Esophagus muscularis mucosa (tissue), 4 donors: ENCODE measurements at regions not wholly inside any gene's neighbourhood (a gene's known extent, or its start where the extent isn't known, plus 50 kb on each side); places are given as distances from the start of the nearest gene placed in this dataset.

Experiments
- DNase-seq: peaks from one replicate; pipeline ENCODE4 v3.0.0-alpha.2; 2017; ENCODE audit errors: extremely low spot score
- H3K27ac ChIP-seq, 4 donors: fragments of 200-600 bp; sonication (generic); replicated peaks in 1 of 4; 1 replicate in 3 of 4; 2 replicates in 1 of 4; pipeline ENCODE4 v1.5.1; 2016 to 2019; ENCODE audit warnings: mild to moderate bottlenecking in 1 of 4
- H3K27me3 ChIP-seq, 4 donors: fragments of 200-600 bp; sonication (generic); one replicate each; pipeline versions ENCODE4 v1.5.1 to v1.6.0; 2016 to 2019
- H3K36me3 ChIP-seq, 4 donors: fragments of 200-600 bp; sonication (generic); one replicate each; pipeline ENCODE4 v1.5.1; 2016 to 2019
- H3K4me1 ChIP-seq, 4 donors: fragments of 200-600 bp; sonication (generic); one replicate each; pipeline ENCODE4 v1.5.1; 2016 to 2019
- H3K4me3 ChIP-seq, 4 donors: fragments of 200-600 bp; sonication (generic); 1 replicate in 2 of 4; 2 replicates in 2 of 4; pipeline ENCODE4 v1.5.1; 2016 to 2019; ENCODE audit warnings: mild to moderate bottlenecking in 4 of 4, moderate library complexity in 1 of 4
- H3K9me3 ChIP-seq, 4 donors: fragments of 200-600 bp; sonication (generic); 1 replicate in 3 of 4; 2 replicates in 1 of 4; pipeline ENCODE4 v1.5.1; 2016 to 2019
- EP300 ChIP-seq: sonication (generic); formaldehyde crosslinking; IDR thresholded peaks from one replicate; pipeline ENCODE4 v1.6.1; 2017; ENCODE audit warnings: antibody characterized with exemption
- POLR2A ChIP-seq: fragments of 450-650 bp; IDR thresholded peaks from one replicate; pipeline ENCODE4 v1.6.1; 2017; ENCODE audit warnings: antibody characterized with exemption, moderate library complexity, mild to moderate bottlenecking, low read depth
- POLR2AphosphoS5 ChIP-seq, 2 donors: sonication (generic); formaldehyde crosslinking; IDR thresholded peaks; one replicate each; pipeline ENCODE4 v1.6.1; 2017; ENCODE audit warnings: antibody characterized with exemption in 2 of 2
- WGBS: methylation state at CpG from one replicate; pipeline ENCODE4 v1.1.5; 2018; 5-methylcytosine and 5-hydroxymethylcytosine counted together
- intact Hi-C: fragments of 100-400 bp; cut with DNase I; formaldehyde crosslinking; loops from one replicate; pipeline ENCODE4 v1.15.1; 2023
- TF ChIP-seq, protein P1 (sequence below), 3 experiments: fragments of 200-600 bp in 2 of 3; fragments of 450-650 bp in 1 of 3; sonication (generic) in 2 of 3; IDR thresholded peaks; one replicate each; pipeline ENCODE4 v1.5.1; 2017 to 2019; ENCODE audit warnings: antibody characterized with exemption in 3 of 3, mild to moderate bottlenecking in 2 of 3, moderate library complexity in 1 of 3

DNA sequence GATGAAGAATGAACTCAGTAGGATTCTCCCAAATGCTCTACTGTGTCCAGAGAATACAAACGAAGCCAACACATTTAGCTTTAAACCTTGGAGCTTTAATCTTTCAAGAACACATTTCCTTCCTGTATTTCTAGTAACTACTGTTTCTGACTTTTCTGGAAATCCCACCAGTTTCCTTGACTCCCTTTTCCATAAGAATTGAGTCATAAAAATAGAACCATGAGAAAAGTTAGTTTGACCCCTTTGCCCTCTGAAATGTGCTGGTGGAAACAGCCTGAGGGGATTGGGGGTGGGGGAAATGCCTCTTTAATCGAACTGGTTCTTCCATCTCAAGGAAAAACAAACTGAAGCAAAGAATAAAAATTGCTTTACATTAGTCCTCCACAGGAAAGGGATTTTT, 123.9 kb downstream of the TMEM17 start:
- Histone ChIP-seq H3K27ac (no peak overlapping the region), H3K27me3 (no peaks in the 10 kb centered on the region), H3K36me3 (no peaks in the 10 kb centered on the region), H3K9me3 (no peaks in the 10 kb centered on the region), H3K4me1 (peaks cover 0 to 6% (median 0%) of the 10 kb centered on the region in 4 donors), H3K4me3 (no peak overlapping the region)
- intact Hi-C loops: no loop called here
- DNase-seq: no peak
- TF ChIP-seq POLR2AphosphoS5 (IDR thresholded peaks at IDR 0.05): no peak
- 43% methylated on average over 2 of the region's 2 CpGs for WGBS

DNA sequence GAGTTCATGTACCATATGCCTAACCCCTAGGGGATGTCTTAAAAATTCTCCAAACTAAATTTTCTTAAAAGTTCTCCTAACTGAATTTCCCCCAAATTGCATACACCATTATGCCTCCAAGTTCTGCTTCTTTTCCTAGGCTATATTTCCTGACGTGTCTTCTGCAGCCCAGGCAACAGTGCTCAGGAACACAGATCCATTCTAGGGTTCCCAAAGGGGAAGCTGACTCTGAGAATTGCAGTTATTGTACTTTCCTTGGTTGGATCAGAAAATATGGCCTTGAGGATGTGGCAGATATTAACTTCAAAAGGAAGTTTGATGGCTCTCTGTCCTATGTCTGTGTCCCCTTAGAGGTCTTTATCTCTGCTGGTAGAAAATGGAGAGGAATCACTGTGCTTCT, 124.3 kb downstream of the TMEM17 start:
- Histone ChIP-seq H3K4me1 (peaks cover 0 to 6% (median 0%) of the 10 kb centered on the region in 4 donors), H3K9me3 (no peaks in the 10 kb centered on the region), H3K27me3 (no peaks in the 10 kb centered on the region), H3K27ac (no peak overlapping the region), H3K4me3 (no peak overlapping the region), H3K36me3 (no peaks in the 10 kb centered on the region)
- TF ChIP-seq POLR2A (no peak), EP300 (no peak), POLR2AphosphoS5 (IDR thresholded peaks at IDR 0.05) (no peak)
- TF ChIP-seq, protein P1, sequence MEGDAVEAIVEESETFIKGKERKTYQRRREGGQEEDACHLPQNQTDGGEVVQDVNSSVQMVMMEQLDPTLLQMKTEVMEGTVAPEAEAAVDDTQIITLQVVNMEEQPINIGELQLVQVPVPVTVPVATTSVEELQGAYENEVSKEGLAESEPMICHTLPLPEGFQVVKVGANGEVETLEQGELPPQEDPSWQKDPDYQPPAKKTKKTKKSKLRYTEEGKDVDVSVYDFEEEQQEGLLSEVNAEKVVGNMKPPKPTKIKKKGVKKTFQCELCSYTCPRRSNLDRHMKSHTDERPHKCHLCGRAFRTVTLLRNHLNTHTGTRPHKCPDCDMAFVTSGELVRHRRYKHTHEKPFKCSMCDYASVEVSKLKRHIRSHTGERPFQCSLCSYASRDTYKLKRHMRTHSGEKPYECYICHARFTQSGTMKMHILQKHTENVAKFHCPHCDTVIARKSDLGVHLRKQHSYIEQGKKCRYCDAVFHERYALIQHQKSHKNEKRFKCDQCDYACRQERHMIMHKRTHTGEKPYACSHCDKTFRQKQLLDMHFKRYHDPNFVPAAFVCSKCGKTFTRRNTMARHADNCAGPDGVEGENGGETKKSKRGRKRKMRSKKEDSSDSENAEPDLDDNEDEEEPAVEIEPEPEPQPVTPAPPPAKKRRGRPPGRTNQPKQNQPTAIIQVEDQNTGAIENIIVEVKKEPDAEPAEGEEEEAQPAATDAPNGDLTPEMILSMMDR (IDR thresholded peaks at IDR 0.05): no peak
- DNase-seq: no peak
- intact Hi-C loops: no loop called here
- 87% methylated on average over 1 of the region's 1 CpG for WGBS

DNA sequence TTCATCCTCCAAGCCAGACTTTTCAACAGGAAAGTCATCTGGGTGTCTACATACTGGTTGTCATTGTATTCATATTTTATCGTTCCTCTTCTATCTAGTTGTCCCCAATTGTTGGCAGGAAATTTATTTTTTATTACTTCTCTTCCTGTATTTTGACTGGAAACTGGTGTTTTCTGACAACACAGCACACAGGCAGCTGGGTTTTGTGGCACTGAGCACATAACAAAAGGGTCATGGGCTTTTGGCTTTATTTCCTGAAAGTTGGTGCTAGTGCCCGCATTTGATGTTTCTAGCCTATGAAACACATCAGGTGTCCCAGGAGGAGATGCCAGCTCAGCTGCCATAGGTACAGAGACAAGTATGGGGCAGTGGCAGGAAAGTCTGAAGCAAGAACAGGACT, 126.4 kb downstream of the TMEM17 start:
- Histone ChIP-seq H3K27ac (no peak overlapping the region), H3K27me3 (no peaks in the 10 kb centered on the region), H3K9me3 (no peaks in the 10 kb centered on the region), H3K4me1 (peaks cover 0 to 6% (median 0%) of the 10 kb centered on the region in 4 donors), H3K36me3 (no peaks in the 10 kb centered on the region), H3K4me3 (no peak overlapping the region)
- no peak for DNase-seq
- TF ChIP-seq, protein P1 (IDR thresholded peaks at IDR 0.05): no peak
- no peak for TF ChIP-seq EP300
- TF ChIP-seq POLR2AphosphoS5 (IDR thresholded peaks at IDR 0.05): no peak
- no peak for TF ChIP-seq POLR2A
- intact Hi-C loops: no loop called here
- 52% methylated on average over 2 of the region's 2 CpGs for WGBS

DNA sequence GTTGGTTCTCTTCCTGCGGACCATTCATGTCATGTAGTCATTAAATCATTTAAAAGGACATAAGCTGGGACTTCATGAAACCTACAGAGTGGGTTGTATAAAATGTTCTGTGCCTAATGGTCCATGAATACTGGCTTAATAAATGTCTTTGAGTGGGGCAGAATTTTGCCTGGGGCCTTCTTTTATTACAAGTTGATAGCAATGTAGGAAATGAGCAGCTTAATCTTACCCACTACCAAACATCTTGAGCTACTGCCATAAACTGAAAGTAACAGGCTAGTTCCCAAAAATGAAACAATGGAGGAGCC, 130.9 kb downstream of the TMEM17 start:
- no peak overlapping the region for H3K4me3 ChIP-seq
- no peak overlapping the region for H3K27ac ChIP-seq
- DNase-seq: no peak
- no peaks in the 10 kb centered on the region for H3K4me1 ChIP-seq
- H3K9me3 ChIP-seq: peaks cover 0 to 7% (median 3%) of the 10 kb centered on the region in 4 donors
- H3K27me3 ChIP-seq: no peaks in the 10 kb centered on the region
- intact Hi-C loops: no loop called here
- TF ChIP-seq POLR2A: no peak
- no peak for TF ChIP-seq EP300
- TF ChIP-seq POLR2AphosphoS5 (IDR thresholded peaks at IDR 0.05): no peak
- TF ChIP-seq, protein P1 (IDR thresholded peaks at IDR 0.05): no peak
- 73% methylated on average over 1 of the region's 1 CpG for WGBS
- no peaks in the 10 kb centered on the region for H3K36me3 ChIP-seq

DNA sequence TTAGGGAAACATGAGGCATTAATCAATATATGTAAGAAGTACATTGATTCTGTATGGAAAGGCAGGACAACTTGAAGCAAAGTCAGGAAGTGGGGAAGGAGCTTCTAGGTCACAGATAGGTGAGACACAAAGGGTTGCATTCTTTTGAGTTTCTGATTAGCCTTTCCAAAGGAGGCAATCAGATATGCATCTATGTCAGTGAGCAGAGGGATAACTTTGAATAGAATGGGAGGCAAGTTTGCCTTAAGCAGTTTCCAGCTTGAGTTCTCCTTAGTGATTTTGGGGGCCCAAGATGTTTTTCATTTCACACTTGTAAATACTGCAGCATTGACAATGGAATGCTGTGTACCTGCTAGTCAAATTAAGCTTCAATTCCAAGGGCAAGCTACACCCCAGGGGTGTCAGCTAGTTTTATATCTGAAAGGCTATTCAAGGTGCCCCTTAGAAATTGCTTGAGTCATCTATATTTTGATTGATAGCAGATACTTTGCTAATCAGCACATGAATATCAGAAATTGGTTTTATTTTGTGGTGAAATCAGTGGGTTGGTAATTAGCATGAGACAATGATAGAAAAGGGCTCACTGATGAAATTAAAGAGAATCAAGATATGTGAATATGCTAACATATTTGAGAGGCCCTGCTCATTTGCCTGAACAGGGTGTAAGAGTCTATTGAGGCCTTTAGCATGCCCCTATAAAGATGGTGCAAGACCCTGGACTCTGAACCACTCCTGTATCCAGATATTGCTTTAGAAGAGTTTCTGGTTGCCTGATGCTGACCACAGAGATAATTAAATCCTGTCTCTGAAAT, 131.5 kb downstream of the TMEM17 start:
- no peaks in the 10 kb centered on the region for H3K36me3 ChIP-seq
- no peak overlapping the region for H3K27ac ChIP-seq
- DNase-seq: no peak
- TF ChIP-seq POLR2A: no peak
- intact Hi-C loops: no loop called here
- H3K9me3 ChIP-seq: peaks cover 0 to 7% (median 3%) of the 10 kb centered on the region in 4 donors
- no peaks in the 10 kb centered on the region for H3K4me1 ChIP-seq
- H3K4me3 ChIP-seq: no peak overlapping the region
- H3K27me3 ChIP-seq: no peaks in the 10 kb centered on the region

DNA sequence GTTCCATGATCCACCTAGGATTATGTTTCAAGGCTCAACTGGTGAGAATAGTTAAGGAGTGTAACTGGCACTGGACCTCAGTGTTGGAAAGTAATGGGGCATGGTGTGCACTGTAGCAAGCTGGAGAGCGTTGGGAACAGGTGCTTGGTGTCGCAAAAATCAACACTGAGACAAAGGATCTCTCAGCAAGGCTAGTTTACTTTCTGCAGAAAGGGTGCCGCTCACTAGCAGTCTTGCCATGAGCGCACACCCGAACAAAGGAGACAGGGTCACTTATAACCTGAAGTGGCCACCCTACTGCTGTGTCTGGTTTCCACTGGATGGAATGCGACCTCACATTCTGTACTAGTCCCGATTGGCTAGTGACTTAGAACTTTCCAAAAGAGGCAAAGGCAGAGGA, 133.2 kb downstream of the TMEM17 start:
- Histone ChIP-seq H3K4me3 (no peak overlapping the region), H3K9me3 (peaks cover 0 to 7% (median 3%) of the 10 kb centered on the region in 4 donors), H3K27me3 (no peaks in the 10 kb centered on the region), H3K27ac (no peak overlapping the region), H3K4me1 (no peaks in the 10 kb centered on the region), H3K36me3 (no peaks in the 10 kb centered on the region)
- WGBS: 99% methylated on average over 7 of the region's 7 CpGs
- DNase-seq: no peak
- TF ChIP-seq POLR2A (no peak), POLR2AphosphoS5 (IDR thresholded peaks at IDR 0.05) (no peak), EP300 (no peak)
- TF ChIP-seq, protein P1 (IDR thresholded peaks at IDR 0.05): no peak
- intact Hi-C loops: no loop called here
